ENCODE measurements at regions not wholly inside any gene's neighbourhood (a gene's known extent, or its start where the extent isn't known, plus 50 kb on each side); places are given as distances from the start of the nearest gene placed in this dataset.

GRCh38 chr2:128782411-128783192 is 463.9 kb upstream of the HS6ST1 start:
- TF ChIP-seq CTCF (IDR thresholded peaks at IDR 0.05; ENCODE audit: poor library complexity): no peak
- no peak for TF ChIP-seq EZH2phosphoT487 (IDR thresholded peaks at IDR 0.05; ENCODE audit: low read depth, severe bottlenecking, unreplicated experiment)
- no peak for TF ChIP-seq EZH2 (IDR thresholded peaks at IDR 0.05; ENCODE audit: borderline replicate concordance)
